ENCODE measurements at regions not wholly inside any gene's neighbourhood (a gene's known extent, or its start where the extent isn't known, plus 50 kb on each side); places are given as distances from the start of the nearest gene placed in this dataset.

GRCh38 chr6:19070520-19070919, 683.4 kb downstream of the RNF144B start:
- intact Hi-C loops (cut with DNase I; ENCODE audit: low total_unique reads), result no loop called here
- no peak for DNase-seq (ENCODE audit: low spot score in 2 of 2)
- TF ChIP-seq POLR2A (IDR thresholded peaks at IDR 0.05), result no peak
- no peak for TF ChIP-seq CTCF (IDR thresholded peaks at IDR 0.05)
- no peak overlapping the region for H3K4me3 ChIP-seq (ENCODE audit: low read depth, poor library complexity, severe bottlenecking)

GRCh38 chr6:19083801-19084200, 696.7 kb downstream of the RNF144B start:
- no peak for TF ChIP-seq CTCF (IDR thresholded peaks at IDR 0.05)
- TF ChIP-seq POLR2A (IDR thresholded peaks at IDR 0.05), result no peak
- 81 to 84% methylated on average over 1 of the region's 1 CpG for WGBS, 2 donors
- no peak for DNase-seq (ENCODE audit: low spot score in 2 of 2)
- no peak overlapping the region for H3K4me3 ChIP-seq (ENCODE audit: low read depth, poor library complexity, severe bottlenecking)
- intact Hi-C loops (cut with DNase I; ENCODE audit: low total_unique reads), result no loop called here

- no peak for DNase-seq (ENCODE audit: low spot score in 2 of 2)
- TF ChIP-seq CTCF (IDR thresholded peaks at IDR 0.05), result no peak
- TF ChIP-seq POLR2A (IDR thresholded peaks at IDR 0.05), result no peak
- no peak overlapping the region for H3K4me3 ChIP-seq (ENCODE audit: low read depth, poor library complexity, severe bottlenecking)
- intact Hi-C loops (cut with DNase I; ENCODE audit: low total_unique reads), result no loop called here
- WGBS, 2 donors, result 76 to 77% methylated on average over 4 of the region's 4 CpGs
Observed at GRCh38 chr6:19086480-19086879, 699.3 kb downstream of the RNF144B start.

- TF ChIP-seq CTCF (IDR thresholded peaks at IDR 0.05) (no peak), POLR2A (IDR thresholded peaks at IDR 0.05) (no peak)
- intact Hi-C loops (cut with DNase I; ENCODE audit: low total_unique reads), result no loop called here
- no peak for DNase-seq (ENCODE audit: low spot score in 2 of 2)
- 90% methylated on average over 1 of the region's 1 CpG for WGBS, 2 donors
- H3K4me3 ChIP-seq (ENCODE audit: low read depth, poor library complexity, severe bottlenecking), result no peak overlapping the region
Observed at GRCh38 chr6:19087296-19087695, 700.1 kb downstream of the RNF144B start.

- DNase-seq (ENCODE audit: low spot score in 2 of 2), result no peak
- WGBS, 2 donors, result 78 to 93% methylated on average over 1 of the region's 1 CpG
- TF ChIP-seq POLR2A (IDR thresholded peaks at IDR 0.05) (no peak), CTCF (IDR thresholded peaks at IDR 0.05) (no peak)
- H3K4me3 ChIP-seq (ENCODE audit: low read depth, poor library complexity, severe bottlenecking), result no peak overlapping the region
- intact Hi-C loops (cut with DNase I; ENCODE audit: low total_unique reads), result no loop called here
Observed at GRCh38 chr6:19087897-19088296, 700.7 kb downstream of the RNF144B start.

- intact Hi-C loops (cut with DNase I; ENCODE audit: low total_unique reads), result no loop called here
- 84 to 86% methylated on average over 4 of the region's 4 CpGs for WGBS, 2 donors
- TF ChIP-seq CTCF (IDR thresholded peaks at IDR 0.05) (no peak), POLR2A (IDR thresholded peaks at IDR 0.05) (no peak)
- H3K4me3 ChIP-seq (ENCODE audit: low read depth, poor library complexity, severe bottlenecking), result no peak overlapping the region
- DNase-seq (ENCODE audit: low spot score in 2 of 2), result no peak
Observed at GRCh38 chr6:19100752-19101151, 713.6 kb downstream of the RNF144B start.

All from lower leg skin (tissue), 4 donors.